Fibroblast of lung (primary cell): ENCODE measurements at regions not wholly inside any gene's neighbourhood (a gene's known extent, or its start where the extent isn't known, plus 50 kb on each side); places are given as distances from the start of the nearest gene placed in this dataset.

ENCODE experiments used
- CTCF ChIP-seq, 2 donors: IDR thresholded peaks in 1 of 2; conservative IDR thresholded peaks in 1 of 2; 1 replicate in 1 of 2; 2 replicates in 1 of 2; pipeline ENCODE4 v1.5.1; 2011 to 2012; ENCODE audit warnings: low read length in 2 of 2, control low read depth in 1 of 2, inconsistent platforms in 1 of 2, low read depth in 1 of 2, mild to moderate bottlenecking in 1 of 2
- EZH2 ChIP-seq: IDR thresholded peaks from 2 replicates; pipeline ENCODE4 v1.5.1; 2012; ENCODE audit warnings: low read length, control low read depth, mild to moderate bottlenecking; ENCODE audit errors: missing control alignments

DNA sequence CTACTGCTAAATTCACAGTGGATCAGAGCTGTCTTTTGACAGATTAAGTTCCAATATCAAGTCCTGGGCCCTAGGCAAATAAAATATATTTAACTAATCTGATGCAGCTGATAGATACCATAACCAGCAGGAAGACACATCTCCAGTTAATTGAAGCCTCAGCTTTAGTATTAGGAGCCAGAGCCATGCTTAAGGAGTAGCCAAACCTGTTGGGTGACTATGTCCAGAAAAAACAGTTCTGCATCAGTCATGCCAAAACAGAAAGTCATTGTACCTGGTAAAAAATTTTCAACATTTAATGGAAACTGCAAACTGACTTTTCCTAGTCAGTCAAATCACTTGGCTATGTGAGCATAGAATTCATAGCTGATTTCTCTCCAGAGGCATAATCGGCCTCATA lies 200.5 kb upstream of the RUNX1 start:
- TF ChIP-seq EZH2 = no peak
- no peak for TF ChIP-seq CTCF (conservative IDR thresholded peaks at IDR 0.05 in 1 of 2, IDR thresholded peaks at IDR 0.05 in 1 of 2; ENCODE audit: low read depth in 1 of 2, low read length in 2 of 2)
